OCI-LY1 (cell line): ENCODE measurements at regions not wholly inside any gene's neighbourhood (a gene's known extent, or its start where the extent isn't known, plus 50 kb on each side); places are given as distances from the start of the nearest gene placed in this dataset.

Experiments used
- H2AFZ ChIP-seq: fragments of 200-600 bp; sonication (generic), shearing (Covaris generic); 2 replicates; pipeline ENCODE4 v1.6.0; 2014; ENCODE audit warnings: antibody characterized with exemption, mild to moderate bottlenecking, low read length
- H3F3A ChIP-seq: fragments of 200-600 bp; sonication (generic), shearing (Covaris generic); 2 replicates; pipeline ENCODE4 v1.6.0; 2014; ENCODE audit warnings: mild to moderate bottlenecking, antibody characterized with exemption, low read length, moderate library complexity; ENCODE audit not compliant: insufficient read depth
- H3K27ac ChIP-seq: fragments of 200-600 bp; sonication (generic); 2 replicates; pipeline ENCODE4 v1.5.1; 2014; ENCODE audit warnings: low read length, mixed run types, mild to moderate bottlenecking, low read depth; ENCODE audit not compliant: poor library complexity, severe bottlenecking
- H3K27me3 ChIP-seq: fragments of 200-600 bp; sonication (generic); 2 replicates; pipeline ENCODE4 v1.6.0; 2014; ENCODE audit warnings: antibody characterized with exemption, mild to moderate bottlenecking, low read length, moderate library complexity; ENCODE audit not compliant: insufficient read depth
- H3K36me3 ChIP-seq: fragments of 200-600 bp; sonication (generic); 2 replicates; pipeline ENCODE4 v1.6.1; 2014; ENCODE audit warnings: mild to moderate bottlenecking, antibody characterized with exemption, low read length, moderate library complexity, mixed read lengths; ENCODE audit not compliant: insufficient read depth
- H3K4me1 ChIP-seq: fragments of 200-600 bp; sonication (generic); 2 replicates; pipeline ENCODE4 v1.5.1; 2014; ENCODE audit warnings: mild to moderate bottlenecking, low read length, moderate library complexity; ENCODE audit not compliant: insufficient read depth, severe bottlenecking
- H3K4me2 ChIP-seq: fragments of 200-600 bp; sonication (generic), shearing (Covaris generic); 2 replicates; pipeline ENCODE4 v1.6.1; 2014; ENCODE audit warnings: low read length
- H3K4me3 ChIP-seq: fragments of 200-600 bp; sonication (generic); 2 replicates; pipeline ENCODE4 v1.5.1; 2014; ENCODE audit warnings: low read length, low read depth, mild to moderate bottlenecking, mixed read lengths; ENCODE audit not compliant: poor library complexity, severe bottlenecking
- H3K79me2 ChIP-seq: fragments of 200-600 bp; shearing (Covaris generic); 2 replicates; pipeline ENCODE4 v1.6.1; 2016; ENCODE audit warnings: mixed run types, low read length, mixed read lengths; ENCODE audit not compliant: insufficient read depth
- H3K9ac ChIP-seq: fragments of 200-600 bp; sonication (generic), shearing (Covaris generic); 2 replicates; pipeline ENCODE4 v1.6.1; 2014; ENCODE audit warnings: mild to moderate bottlenecking, low read length, mixed read lengths
- H3K9me2 ChIP-seq: fragments of 200-600 bp; sonication (generic), shearing (Covaris generic); 2 replicates; pipeline ENCODE4 v1.6.1; 2014; ENCODE audit warnings: low read depth, mild to moderate bottlenecking, low read length, mixed read lengths
- H3K9me3 ChIP-seq: fragments of 200-600 bp; shearing (Covaris generic); 2 replicates; pipeline ENCODE4 v1.6.1; 2014; ENCODE audit warnings: low read length, mixed read lengths
- H4K20me1 ChIP-seq: fragments of 200-600 bp; sonication (generic), shearing (Covaris generic); 2 replicates; pipeline ENCODE4 v1.6.0; 2016; ENCODE audit warnings: mild to moderate bottlenecking, low read length; ENCODE audit not compliant: insufficient read depth
- CTCF ChIP-seq: fragments of 200-600 bp; sonication (generic), shearing (Covaris generic); IDR thresholded peaks from 2 replicates; pipeline ENCODE4 v1.5.1; 2017; ENCODE audit warnings: mild to moderate bottlenecking, antibody characterized with exemption, low read length, moderate library complexity, mixed read lengths
- EZH2 ChIP-seq: fragments of 200-600 bp; sonication (generic), shearing (Covaris generic); IDR thresholded peaks from 2 replicates; pipeline ENCODE4 v1.8.0; 2017; ENCODE audit warnings: borderline replicate concordance, mixed run types, mild to moderate bottlenecking, antibody characterized with exemption, low read length, moderate library complexity, mixed read lengths

DNA sequence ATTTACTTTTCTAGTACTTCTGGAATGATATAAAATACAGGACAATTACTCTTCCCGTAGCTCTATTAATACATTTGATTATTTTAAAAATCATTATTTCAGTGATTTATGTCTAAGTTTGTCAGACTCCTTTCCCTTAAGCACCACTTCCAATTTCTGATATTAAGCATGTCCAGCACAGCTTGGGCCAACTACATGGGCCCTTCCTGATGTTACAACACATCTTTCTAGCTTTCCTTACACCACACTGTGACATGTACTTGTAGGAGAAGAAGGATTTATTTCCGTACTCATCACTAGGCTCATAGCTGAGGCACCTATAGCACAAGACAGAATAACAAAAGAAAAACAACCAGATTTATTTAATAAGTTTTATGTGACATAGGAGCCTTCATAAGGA, 134.8 kb upstream of the HNRNPA3 start:
- TF ChIP-seq CTCF (no peak), EZH2 (no peak)
- H3K36me3 ChIP-seq = no peaks in the 10 kb centered on the region
- no peak overlapping the region for H3K27ac ChIP-seq
- no peak overlapping the region for H2AFZ ChIP-seq
- no peaks in the 10 kb centered on the region for H3F3A ChIP-seq
- no peaks in the 10 kb centered on the region for H3K79me2 ChIP-seq
- no peaks in the 10 kb centered on the region for H3K27me3 ChIP-seq
- H3K4me1 ChIP-seq = no peaks in the 10 kb centered on the region
- no peaks in the 10 kb centered on the region for H3K9me3 ChIP-seq
- no peaks in the 10 kb centered on the region for H4K20me1 ChIP-seq
- no peaks in the 10 kb centered on the region for H3K9me2 ChIP-seq
- H3K4me2 ChIP-seq = no peak overlapping the region
- no peak overlapping the region for H3K9ac ChIP-seq
- H3K4me3 ChIP-seq = no peak overlapping the region

- no peaks in the 10 kb centered on the region for H3K36me3 ChIP-seq
- no peaks in the 10 kb centered on the region for H3K4me1 ChIP-seq
- H3K4me3 ChIP-seq = no peak overlapping the region
- no peaks in the 10 kb centered on the region for H4K20me1 ChIP-seq
- H3K27me3 ChIP-seq = no peaks in the 10 kb centered on the region
- H3K9me3 ChIP-seq = no peaks in the 10 kb centered on the region
- H3K4me2 ChIP-seq = no peak overlapping the region
- H3K9me2 ChIP-seq = no peaks in the 10 kb centered on the region
- no peak overlapping the region for H3K9ac ChIP-seq
- H3F3A ChIP-seq = no peaks in the 10 kb centered on the region
- H2AFZ ChIP-seq = no peak overlapping the region
- no peak overlapping the region for H3K27ac ChIP-seq
- H3K79me2 ChIP-seq = no peaks in the 10 kb centered on the region
- TF ChIP-seq EZH2 = no peak
- no peak for TF ChIP-seq CTCF
These were observed 134.2 kb upstream of the HNRNPA3 start for GRCh38 chr2:177078416-177078815.

- H3K4me3 ChIP-seq = no peak overlapping the region
- no peak overlapping the region for H3K4me2 ChIP-seq
- no peaks in the 10 kb centered on the region for H3K36me3 ChIP-seq
- H4K20me1 ChIP-seq = no peaks in the 10 kb centered on the region
- H3K4me1 ChIP-seq = no peaks in the 10 kb centered on the region
- H2AFZ ChIP-seq = no peak overlapping the region
- no peaks in the 10 kb centered on the region for H3K79me2 ChIP-seq
- no peaks in the 10 kb centered on the region for H3F3A ChIP-seq
- no peaks in the 10 kb centered on the region for H3K27me3 ChIP-seq
- no peaks in the 10 kb centered on the region for H3K9me3 ChIP-seq
- H3K27ac ChIP-seq = no peak overlapping the region
- no peak for TF ChIP-seq CTCF
- TF ChIP-seq EZH2 = no peak
- no peak overlapping the region for H3K9ac ChIP-seq
- no peaks in the 10 kb centered on the region for H3K9me2 ChIP-seq
These were observed 133.7 kb upstream of the HNRNPA3 start for GRCh38 chr2:177078855-177079254.
